OCI-LY1 (cell line): ENCODE measurements at regions not wholly inside any gene's neighbourhood (a gene's known extent, or its start where the extent isn't known, plus 50 kb on each side); places are given as distances from the start of the nearest gene placed in this dataset.

ENCODE experiments used
- H2AFZ ChIP-seq: fragments of 200-600 bp; sonication (generic), shearing (Covaris generic); 2 replicates; pipeline ENCODE4 v1.6.0; 2014; ENCODE audit warnings: antibody characterized with exemption, mild to moderate bottlenecking, low read length
- H3F3A ChIP-seq: fragments of 200-600 bp; sonication (generic), shearing (Covaris generic); 2 replicates; pipeline ENCODE4 v1.6.0; 2014; ENCODE audit warnings: mild to moderate bottlenecking, antibody characterized with exemption, low read length, moderate library complexity; ENCODE audit not compliant: insufficient read depth
- H3K27ac ChIP-seq: fragments of 200-600 bp; sonication (generic); 2 replicates; pipeline ENCODE4 v1.5.1; 2014; ENCODE audit warnings: low read length, mixed run types, mild to moderate bottlenecking, low read depth; ENCODE audit not compliant: poor library complexity, severe bottlenecking
- H3K27me3 ChIP-seq: fragments of 200-600 bp; sonication (generic); 2 replicates; pipeline ENCODE4 v1.6.0; 2014; ENCODE audit warnings: antibody characterized with exemption, mild to moderate bottlenecking, low read length, moderate library complexity; ENCODE audit not compliant: insufficient read depth
- H3K36me3 ChIP-seq: fragments of 200-600 bp; sonication (generic); 2 replicates; pipeline ENCODE4 v1.6.1; 2014; ENCODE audit warnings: mild to moderate bottlenecking, antibody characterized with exemption, low read length, moderate library complexity, mixed read lengths; ENCODE audit not compliant: insufficient read depth
- H3K4me1 ChIP-seq: fragments of 200-600 bp; sonication (generic); 2 replicates; pipeline ENCODE4 v1.5.1; 2014; ENCODE audit warnings: mild to moderate bottlenecking, low read length, moderate library complexity; ENCODE audit not compliant: insufficient read depth, severe bottlenecking
- H3K4me2 ChIP-seq: fragments of 200-600 bp; sonication (generic), shearing (Covaris generic); 2 replicates; pipeline ENCODE4 v1.6.1; 2014; ENCODE audit warnings: low read length
- H3K4me3 ChIP-seq: fragments of 200-600 bp; sonication (generic); 2 replicates; pipeline ENCODE4 v1.5.1; 2014; ENCODE audit warnings: low read length, low read depth, mild to moderate bottlenecking, mixed read lengths; ENCODE audit not compliant: poor library complexity, severe bottlenecking
- H3K79me2 ChIP-seq: fragments of 200-600 bp; shearing (Covaris generic); 2 replicates; pipeline ENCODE4 v1.6.1; 2016; ENCODE audit warnings: mixed run types, low read length, mixed read lengths; ENCODE audit not compliant: insufficient read depth
- H3K9ac ChIP-seq: fragments of 200-600 bp; sonication (generic), shearing (Covaris generic); 2 replicates; pipeline ENCODE4 v1.6.1; 2014; ENCODE audit warnings: mild to moderate bottlenecking, low read length, mixed read lengths
- H3K9me2 ChIP-seq: fragments of 200-600 bp; sonication (generic), shearing (Covaris generic); 2 replicates; pipeline ENCODE4 v1.6.1; 2014; ENCODE audit warnings: low read depth, mild to moderate bottlenecking, low read length, mixed read lengths
- H3K9me3 ChIP-seq: fragments of 200-600 bp; shearing (Covaris generic); 2 replicates; pipeline ENCODE4 v1.6.1; 2014; ENCODE audit warnings: low read length, mixed read lengths
- H4K20me1 ChIP-seq: fragments of 200-600 bp; sonication (generic), shearing (Covaris generic); 2 replicates; pipeline ENCODE4 v1.6.0; 2016; ENCODE audit warnings: mild to moderate bottlenecking, low read length; ENCODE audit not compliant: insufficient read depth
- EZH2 ChIP-seq: fragments of 200-600 bp; sonication (generic), shearing (Covaris generic); IDR thresholded peaks from 2 replicates; pipeline ENCODE4 v1.8.0; 2017; ENCODE audit warnings: borderline replicate concordance, mixed run types, mild to moderate bottlenecking, antibody characterized with exemption, low read length, moderate library complexity, mixed read lengths
- TF ChIP-seq, protein P1 (sequence below): fragments of 200-600 bp; sonication (generic), shearing (Covaris generic); IDR thresholded peaks from 2 replicates; pipeline ENCODE4 v1.5.1; 2017; ENCODE audit warnings: mild to moderate bottlenecking, antibody characterized with exemption, low read length, moderate library complexity, mixed read lengths

GRCh38 chr1:37097731-37098130 is 63.4 kb upstream of the GRIK3 start:
- Histone ChIP-seq H3K27me3 (no peaks in the 10 kb centered on the region; the same call in 1 of the 2 replicates), H3K27ac (no peak overlapping the region), H3K4me3 (no peak overlapping the region), H3K4me2 (no peak overlapping the region), H4K20me1 (no peaks in the 10 kb centered on the region), H3F3A (no peaks in the 10 kb centered on the region), H3K9me3 (no peaks in the 10 kb centered on the region), H3K9me2 (no peaks in the 10 kb centered on the region), H3K4me1 (no peaks in the 10 kb centered on the region), H3K9ac (no peak overlapping the region), H3K79me2 (no peaks in the 10 kb centered on the region), H3K36me3 (no peaks in the 10 kb centered on the region), H2AFZ (no peak overlapping the region)
- TF ChIP-seq EZH2: no peak
- TF ChIP-seq, protein P1, sequence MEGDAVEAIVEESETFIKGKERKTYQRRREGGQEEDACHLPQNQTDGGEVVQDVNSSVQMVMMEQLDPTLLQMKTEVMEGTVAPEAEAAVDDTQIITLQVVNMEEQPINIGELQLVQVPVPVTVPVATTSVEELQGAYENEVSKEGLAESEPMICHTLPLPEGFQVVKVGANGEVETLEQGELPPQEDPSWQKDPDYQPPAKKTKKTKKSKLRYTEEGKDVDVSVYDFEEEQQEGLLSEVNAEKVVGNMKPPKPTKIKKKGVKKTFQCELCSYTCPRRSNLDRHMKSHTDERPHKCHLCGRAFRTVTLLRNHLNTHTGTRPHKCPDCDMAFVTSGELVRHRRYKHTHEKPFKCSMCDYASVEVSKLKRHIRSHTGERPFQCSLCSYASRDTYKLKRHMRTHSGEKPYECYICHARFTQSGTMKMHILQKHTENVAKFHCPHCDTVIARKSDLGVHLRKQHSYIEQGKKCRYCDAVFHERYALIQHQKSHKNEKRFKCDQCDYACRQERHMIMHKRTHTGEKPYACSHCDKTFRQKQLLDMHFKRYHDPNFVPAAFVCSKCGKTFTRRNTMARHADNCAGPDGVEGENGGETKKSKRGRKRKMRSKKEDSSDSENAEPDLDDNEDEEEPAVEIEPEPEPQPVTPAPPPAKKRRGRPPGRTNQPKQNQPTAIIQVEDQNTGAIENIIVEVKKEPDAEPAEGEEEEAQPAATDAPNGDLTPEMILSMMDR: no peak

DNA sequence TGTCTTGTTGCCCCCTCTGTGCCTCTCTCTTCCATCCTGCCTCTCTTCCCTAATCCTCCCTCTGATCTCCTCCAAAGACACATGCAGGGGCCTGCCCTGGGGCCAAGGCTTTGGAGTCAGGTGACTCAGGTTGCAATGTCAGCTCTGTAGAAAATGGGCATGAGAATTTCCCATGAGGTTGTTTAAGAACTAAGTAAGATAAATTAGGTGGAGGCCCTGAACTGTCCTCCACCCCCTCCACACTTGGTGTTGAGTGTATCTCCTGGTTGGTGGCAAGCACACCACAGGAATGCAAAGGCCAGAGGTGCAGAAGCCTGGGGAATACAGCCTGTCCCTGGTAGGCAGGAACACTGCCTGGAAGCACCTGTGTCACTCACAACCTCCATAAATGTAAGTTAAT is 63.9 kb upstream of the GRIK3 start:
- Histone ChIP-seq H3K36me3 (no peaks in the 10 kb centered on the region), H2AFZ (no peak overlapping the region), H3K27me3 (no peaks in the 10 kb centered on the region; the same call in 1 of the 2 replicates), H3K4me1 (no peaks in the 10 kb centered on the region), H3K9me2 (no peaks in the 10 kb centered on the region), H3K27ac (no peak overlapping the region), H3K4me2 (no peak overlapping the region), H3K9ac (no peak overlapping the region), H4K20me1 (no peaks in the 10 kb centered on the region), H3K4me3 (no peak overlapping the region), H3K79me2 (no peaks in the 10 kb centered on the region), H3F3A (no peaks in the 10 kb centered on the region), H3K9me3 (no peaks in the 10 kb centered on the region)
- no peak for TF ChIP-seq EZH2

DNA sequence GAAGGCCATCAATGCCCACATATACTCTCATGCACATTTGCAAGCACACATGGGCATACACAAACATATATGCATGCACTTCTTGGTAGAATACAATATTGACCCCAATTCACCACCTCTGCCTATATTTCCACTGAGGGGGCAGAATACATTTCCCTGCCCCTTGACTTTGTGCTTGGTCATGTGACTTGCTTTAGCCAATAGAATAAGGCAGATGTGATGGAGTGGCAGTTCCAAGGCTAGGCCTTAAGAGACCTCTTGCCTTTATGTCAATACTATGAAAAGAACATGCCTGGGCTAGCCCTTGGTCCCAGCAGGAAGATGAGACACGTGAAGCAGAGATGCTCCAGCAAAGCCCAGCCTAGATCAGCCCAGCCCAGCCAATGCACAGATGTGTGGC is 66.0 kb upstream of the GRIK3 start:
- no peak overlapping the region for H2AFZ ChIP-seq
- H3K4me3 ChIP-seq: no peak overlapping the region
- H3K27me3 ChIP-seq: no peaks in the 10 kb centered on the region; the same call in 1 of the 2 replicates
- no peak overlapping the region for H3K27ac ChIP-seq
- H3K79me2 ChIP-seq: no peaks in the 10 kb centered on the region
- TF ChIP-seq, protein P1: no peak
- H3K4me2 ChIP-seq: no peak overlapping the region
- H3K9me3 ChIP-seq: no peaks in the 10 kb centered on the region
- H3K9ac ChIP-seq: no peak overlapping the region
- H3K36me3 ChIP-seq: no peaks in the 10 kb centered on the region
- no peaks in the 10 kb centered on the region for H3K4me1 ChIP-seq
- H3F3A ChIP-seq: no peaks in the 10 kb centered on the region
- H3K9me2 ChIP-seq: no peaks in the 10 kb centered on the region
- H4K20me1 ChIP-seq: no peaks in the 10 kb centered on the region

DNA sequence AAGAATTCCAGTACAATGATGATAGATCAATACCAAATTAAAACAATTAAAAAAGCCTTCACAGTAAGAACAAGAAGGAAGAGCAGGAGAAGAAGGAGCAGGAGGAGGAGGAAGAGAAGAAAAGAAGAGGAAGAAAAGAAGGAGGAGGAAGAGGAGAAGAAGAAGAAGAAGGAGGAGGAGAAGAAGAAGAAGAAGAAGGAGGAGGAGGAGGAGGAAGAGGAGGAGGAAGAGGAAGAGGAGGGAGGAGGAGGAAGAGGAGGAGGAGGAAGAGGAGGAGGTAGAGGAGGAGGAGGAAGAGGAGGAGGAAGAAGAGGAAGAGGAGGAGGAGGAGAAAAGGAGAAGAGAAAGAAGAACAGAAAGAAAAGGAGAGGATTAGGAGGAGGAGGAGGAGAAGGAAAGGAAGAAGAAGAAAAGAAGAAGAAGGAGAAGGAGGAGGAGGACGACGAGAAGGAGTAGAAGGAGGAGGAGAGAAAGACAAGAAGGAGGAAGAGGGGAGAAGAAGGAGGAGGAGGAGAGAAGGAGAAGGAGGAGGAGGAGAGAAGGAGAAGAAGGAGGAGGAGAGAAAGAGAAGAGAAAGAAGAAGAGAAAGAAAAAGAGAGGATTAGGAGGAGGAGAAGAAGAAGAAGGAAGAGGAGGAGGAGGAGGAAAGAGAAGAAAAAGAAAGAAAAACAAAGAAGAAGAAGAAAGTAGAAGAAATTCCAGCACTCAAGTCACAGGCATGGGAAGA is 68.5 kb upstream of the GRIK3 start:
- no peaks in the 10 kb centered on the region for H3K36me3 ChIP-seq
- no peaks in the 10 kb centered on the region for H3K9me3 ChIP-seq
- H3K27ac ChIP-seq: no peak overlapping the region
- no peaks in the 10 kb centered on the region for H3K4me1 ChIP-seq
- no peak for TF ChIP-seq EZH2
- TF ChIP-seq, protein P1: no peak
- H4K20me1 ChIP-seq: no peaks in the 10 kb centered on the region
- H3K4me2 ChIP-seq: no peak overlapping the region
- no peak overlapping the region for H3K9ac ChIP-seq
- no peaks in the 10 kb centered on the region for H3F3A ChIP-seq
- no peaks in the 10 kb centered on the region for H3K79me2 ChIP-seq
- no peaks in the 10 kb centered on the region for H3K9me2 ChIP-seq
- H2AFZ ChIP-seq: no peak overlapping the region
- no peaks in the 10 kb centered on the region for H3K27me3 ChIP-seq
- H3K4me3 ChIP-seq: no peak overlapping the region
